WTC11 (cell line): ENCODE measurements at regions not wholly inside any gene's neighbourhood (a gene's known extent, or its start where the extent isn't known, plus 50 kb on each side); places are given as distances from the start of the nearest gene placed in this dataset.

Source experiments
- ATF1 ChIP-seq: sonication (generic); formaldehyde crosslinking; IDR thresholded peaks from 2 replicates; pipeline ENCODE4 v1.8.1; 2023; ENCODE audit warnings: mild to moderate bottlenecking, moderate library complexity, missing genetic modification reagents
- ATF6 ChIP-seq: sonication (generic); formaldehyde crosslinking; IDR thresholded peaks from 2 replicates; pipeline ENCODE4 v1.8.1; 2023; ENCODE audit warnings: mild to moderate bottlenecking, missing genetic modification reagents
- CTCF ChIP-seq: fragments of 200-600 bp; IDR thresholded peaks from 2 replicates; pipeline ENCODE4 v1.8.0; 2022; ENCODE audit warnings: antibody characterized with exemption
- ETV6 ChIP-seq: sonication (generic); formaldehyde crosslinking; IDR thresholded peaks from 2 replicates; pipeline ENCODE4 v1.8.1; 2022; ENCODE audit warnings: mild to moderate bottlenecking, missing genetic modification reagents
- FOXJ3 ChIP-seq: sonication (generic); formaldehyde crosslinking; IDR thresholded peaks from 2 replicates; pipeline ENCODE4 v1.9.0; 2021; ENCODE audit warnings: missing genetic modification reagents, mild to moderate bottlenecking, borderline replicate concordance
- FOXP4 ChIP-seq: sonication (generic); formaldehyde crosslinking; IDR thresholded peaks from 2 replicates; pipeline ENCODE4 v1.8.0; 2022; ENCODE audit warnings: mild to moderate bottlenecking, missing genetic modification reagents
- RORB ChIP-seq: fragments of 250-450 bp; sonication (Bioruptor Pico); IDR thresholded peaks from 2 replicates; pipeline ENCODE4 v1.9.0; 2021; ENCODE audit warnings: mild to moderate bottlenecking
- ZNF121 ChIP-seq: sonication (generic); formaldehyde crosslinking; IDR thresholded peaks from 2 replicates; pipeline ENCODE4 v1.8.0; 2023; ENCODE audit warnings: missing genetic modification reagents
- TF ChIP-seq, protein P1 (sequence below): sonication (generic); formaldehyde crosslinking; IDR thresholded peaks from 2 replicates; pipeline ENCODE4 v1.8.1; 2022; ENCODE audit warnings: low read depth, mild to moderate bottlenecking, moderate library complexity, missing genetic modification reagents, borderline replicate concordance

DNA sequence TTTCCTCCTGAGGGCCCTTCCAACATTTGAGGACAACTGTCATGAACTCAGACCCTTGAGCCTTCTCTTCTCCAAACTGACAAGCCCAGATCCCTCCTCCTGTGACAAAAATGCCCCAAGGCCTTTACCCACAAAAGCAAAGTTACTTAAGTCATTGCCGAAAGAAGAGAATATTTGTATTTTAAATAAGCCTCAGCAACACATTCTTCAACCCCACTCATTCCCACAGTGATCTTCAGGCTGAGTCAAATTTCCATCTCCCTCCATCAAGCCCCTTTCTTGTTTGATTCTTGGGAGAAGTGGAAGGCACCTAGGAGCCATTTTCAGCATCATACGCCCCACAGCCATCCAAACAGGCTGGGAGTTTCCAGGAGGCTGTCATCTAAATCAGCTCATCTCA is 150.8 kb upstream of the PDE1C start:
- TF ChIP-seq ATF6: no peak
- TF ChIP-seq FOXP4: no peak
- TF ChIP-seq ETV6 (CRISPR knock-in tag): no peak
- TF ChIP-seq RORB (CRISPR knock-in tag): no peak
- no peak for TF ChIP-seq CTCF
- no peak for TF ChIP-seq ZNF121 (CRISPR knock-in tag)
- TF ChIP-seq ATF1 (CRISPR knock-in tag): no peak
- TF ChIP-seq, protein P1, sequence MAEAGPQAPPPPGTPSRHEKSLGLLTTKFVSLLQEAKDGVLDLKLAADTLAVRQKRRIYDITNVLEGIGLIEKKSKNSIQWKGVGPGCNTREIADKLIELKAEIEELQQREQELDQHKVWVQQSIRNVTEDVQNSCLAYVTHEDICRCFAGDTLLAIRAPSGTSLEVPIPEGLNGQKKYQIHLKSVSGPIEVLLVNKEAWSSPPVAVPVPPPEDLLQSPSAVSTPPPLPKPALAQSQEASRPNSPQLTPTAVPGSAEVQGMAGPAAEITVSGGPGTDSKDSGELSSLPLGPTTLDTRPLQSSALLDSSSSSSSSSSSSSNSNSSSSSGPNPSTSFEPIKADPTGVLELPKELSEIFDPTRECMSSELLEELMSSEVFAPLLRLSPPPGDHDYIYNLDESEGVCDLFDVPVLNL: no peak
- no peak for TF ChIP-seq FOXJ3
